Keratinocyte (primary cell): ENCODE measurements at regions not wholly inside any gene's neighbourhood (a gene's known extent, or its start where the extent isn't known, plus 50 kb on each side); places are given as distances from the start of the nearest gene placed in this dataset.

Experiments
- DNase-seq: peaks from one replicate; pipeline ENCODE4 v3.0.0-alpha.2; 2011; ENCODE audit warnings: low read depth, missing footprints, low spot score
- FAIRE-seq: peaks from 2 replicates; lab custom pipeline; 2011; peaks lifted over from hg19 to GRCh38; lab: Jason Lieb, UNC
- H2AFZ ChIP-seq: 2 replicates; pipeline ENCODE4 v1.6.0; 2012; ENCODE audit warnings: low read length, control low read depth, inconsistent platforms; ENCODE audit not compliant: control insufficient read depth
- H3K27ac ChIP-seq: 2 replicates; pipeline ENCODE4 v1.5.1; 2011; ENCODE audit warnings: low read length; ENCODE audit not compliant: control insufficient read depth, insufficient read depth
- H3K27me3 ChIP-seq: 3 replicates; pipeline ENCODE4 v1.6.0; 2011; ENCODE audit warnings: low read length; ENCODE audit not compliant: control insufficient read depth, insufficient read depth; ENCODE audit errors: extremely low read depth
- H3K36me3 ChIP-seq, 2 experiments: 2 replicates in 1 of 2; 3 replicates in 1 of 2; pipeline ENCODE4 v1.5.1; 2011; ENCODE audit warnings: low read length in 2 of 2, mild to moderate bottlenecking in 1 of 2; ENCODE audit not compliant: control insufficient read depth in 2 of 2, insufficient read depth in 2 of 2; ENCODE audit errors: extremely low read depth in 1 of 2
- H3K4me1 ChIP-seq: 3 replicates; pipeline ENCODE4 v1.5.1; 2011; ENCODE audit warnings: low read length; ENCODE audit not compliant: control insufficient read depth, insufficient read depth; ENCODE audit errors: extremely low read depth
- H3K4me2 ChIP-seq: 3 replicates; pipeline ENCODE4 v1.6.0; 2011; ENCODE audit warnings: low read depth, low read length; ENCODE audit not compliant: control insufficient read depth, insufficient read depth; ENCODE audit errors: extremely low read depth
- H3K4me3 ChIP-seq, 3 experiments: fragments of 200-600 bp in 1 of 3; sonication (generic) in 1 of 3; 2 replicates in 2 of 3; 3 replicates in 1 of 3; pipeline ENCODE4 v1.5.1; 2011 to 2016; ENCODE audit warnings: low read length in 3 of 3, mild to moderate bottlenecking in 3 of 3, control low read depth in 2 of 3, inconsistent platforms in 1 of 3, low read depth in 1 of 3, mixed read lengths in 1 of 3, mixed run types in 1 of 3, moderate library complexity in 1 of 3; ENCODE audit not compliant: control insufficient read depth in 2 of 3, insufficient read depth in 2 of 3; ENCODE audit errors: extremely low read depth in 1 of 3
- H3K79me2 ChIP-seq: 2 replicates; pipeline ENCODE4 v1.6.0; 2012; ENCODE audit warnings: low read length; ENCODE audit not compliant: control insufficient read depth, insufficient read depth
- H3K9ac ChIP-seq: 3 replicates; pipeline ENCODE4 v1.6.0; 2011; ENCODE audit warnings: low read length; ENCODE audit not compliant: control insufficient read depth, insufficient read depth; ENCODE audit errors: extremely low read depth
- H3K9me1 ChIP-seq: 3 replicates; pipeline ENCODE4 v1.6.0; 2011; ENCODE audit warnings: low read length; ENCODE audit not compliant: control insufficient read depth, insufficient read depth; ENCODE audit errors: extremely low read depth
- H3K9me3 ChIP-seq: 2 replicates; pipeline ENCODE4 v1.5.1; 2012; ENCODE audit warnings: low read depth, low read length; ENCODE audit not compliant: control insufficient read depth
- H4K20me1 ChIP-seq: 3 replicates; pipeline ENCODE4 v1.6.0; 2011; ENCODE audit warnings: low read length; ENCODE audit not compliant: control insufficient read depth, insufficient read depth; ENCODE audit errors: extremely low read depth
- EZH2 ChIP-seq: IDR thresholded peaks from one replicate; pipeline ENCODE4 v1.6.1; 2012; ENCODE audit warnings: inconsistent platforms, mild to moderate bottlenecking, low read length, moderate library complexity
- dilution Hi-C: fragments of 300-500 bp; cut with MboI; formaldehyde crosslinking; loops from one replicate; pipeline ENCODE4 v1.7.0; 2020; ENCODE audit warnings: low sequenced_read_pairs; ENCODE audit not compliant: extremely low pct_ligation_motif_present
- TF ChIP-seq, protein P1 (sequence below), 3 experiments: IDR thresholded peaks in 1 of 3; conservative IDR thresholded peaks in 1 of 3; optimal IDR thresholded peaks in 1 of 3; 2 replicates in 2 of 3; 3 replicates in 1 of 3; pipeline versions ENCODE3 to v1.5.1; 2011; ENCODE audit warnings: low read length in 3 of 3, mild to moderate bottlenecking in 3 of 3, moderate library complexity in 2 of 3, control low read depth in 1 of 3, inconsistent platforms in 1 of 3; ENCODE audit not compliant: insufficient read depth in 2 of 3; ENCODE audit errors: extremely low read depth in 1 of 3

DNA sequence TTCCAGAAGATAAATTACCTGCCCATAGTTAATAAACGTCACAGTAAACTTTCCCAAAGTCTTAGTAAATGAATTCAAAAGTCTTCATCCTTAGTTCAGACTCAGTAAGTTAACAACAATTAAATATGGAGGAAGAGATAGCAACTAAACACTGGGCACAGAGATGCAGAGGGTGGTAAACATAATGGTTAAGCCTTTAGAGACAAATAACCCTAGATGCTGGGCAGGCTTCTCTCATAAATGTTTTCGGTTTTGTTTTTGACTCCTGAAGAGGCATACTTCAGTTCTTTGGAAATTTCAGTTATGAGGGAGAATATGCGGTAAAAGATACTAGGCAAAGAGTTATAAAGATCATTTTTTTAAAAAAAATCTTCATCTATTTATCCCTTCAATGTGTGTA lies 369.8 kb downstream of the FRK start:
- DNase-seq, result no peak
- Histone ChIP-seq H3K27ac (no peak overlapping the region), H3K9ac (no peak overlapping the region), H4K20me1 (no peaks in the 10 kb centered on the region), H3K4me3 (no peak overlapping the region), H3K79me2 (no peaks in the 10 kb centered on the region), H3K4me2 (no peak overlapping the region), H3K9me3 (no peaks in the 10 kb centered on the region), H3K4me1 (no peaks in the 10 kb centered on the region), H3K9me1 (no peaks in the 10 kb centered on the region), H3K36me3 (no peaks in the 10 kb centered on the region), H2AFZ (no peak overlapping the region), H3K27me3 (no peaks in the 10 kb centered on the region)
- TF ChIP-seq EZH2, result no peak
- TF ChIP-seq, protein P1, sequence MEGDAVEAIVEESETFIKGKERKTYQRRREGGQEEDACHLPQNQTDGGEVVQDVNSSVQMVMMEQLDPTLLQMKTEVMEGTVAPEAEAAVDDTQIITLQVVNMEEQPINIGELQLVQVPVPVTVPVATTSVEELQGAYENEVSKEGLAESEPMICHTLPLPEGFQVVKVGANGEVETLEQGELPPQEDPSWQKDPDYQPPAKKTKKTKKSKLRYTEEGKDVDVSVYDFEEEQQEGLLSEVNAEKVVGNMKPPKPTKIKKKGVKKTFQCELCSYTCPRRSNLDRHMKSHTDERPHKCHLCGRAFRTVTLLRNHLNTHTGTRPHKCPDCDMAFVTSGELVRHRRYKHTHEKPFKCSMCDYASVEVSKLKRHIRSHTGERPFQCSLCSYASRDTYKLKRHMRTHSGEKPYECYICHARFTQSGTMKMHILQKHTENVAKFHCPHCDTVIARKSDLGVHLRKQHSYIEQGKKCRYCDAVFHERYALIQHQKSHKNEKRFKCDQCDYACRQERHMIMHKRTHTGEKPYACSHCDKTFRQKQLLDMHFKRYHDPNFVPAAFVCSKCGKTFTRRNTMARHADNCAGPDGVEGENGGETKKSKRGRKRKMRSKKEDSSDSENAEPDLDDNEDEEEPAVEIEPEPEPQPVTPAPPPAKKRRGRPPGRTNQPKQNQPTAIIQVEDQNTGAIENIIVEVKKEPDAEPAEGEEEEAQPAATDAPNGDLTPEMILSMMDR (optimal IDR thresholded peaks at IDR 0.05 in 1 of 3, IDR thresholded peaks at IDR 0.05 in 1 of 3, conservative IDR thresholded peaks at IDR 0.05 in 1 of 3; ENCODE audit: extremely low read depth in 1 of 3, insufficient read depth in 2 of 3, low read length in 3 of 3), result no peak
- dilution Hi-C loops, result no loop called here
- no peak for FAIRE-seq

DNA sequence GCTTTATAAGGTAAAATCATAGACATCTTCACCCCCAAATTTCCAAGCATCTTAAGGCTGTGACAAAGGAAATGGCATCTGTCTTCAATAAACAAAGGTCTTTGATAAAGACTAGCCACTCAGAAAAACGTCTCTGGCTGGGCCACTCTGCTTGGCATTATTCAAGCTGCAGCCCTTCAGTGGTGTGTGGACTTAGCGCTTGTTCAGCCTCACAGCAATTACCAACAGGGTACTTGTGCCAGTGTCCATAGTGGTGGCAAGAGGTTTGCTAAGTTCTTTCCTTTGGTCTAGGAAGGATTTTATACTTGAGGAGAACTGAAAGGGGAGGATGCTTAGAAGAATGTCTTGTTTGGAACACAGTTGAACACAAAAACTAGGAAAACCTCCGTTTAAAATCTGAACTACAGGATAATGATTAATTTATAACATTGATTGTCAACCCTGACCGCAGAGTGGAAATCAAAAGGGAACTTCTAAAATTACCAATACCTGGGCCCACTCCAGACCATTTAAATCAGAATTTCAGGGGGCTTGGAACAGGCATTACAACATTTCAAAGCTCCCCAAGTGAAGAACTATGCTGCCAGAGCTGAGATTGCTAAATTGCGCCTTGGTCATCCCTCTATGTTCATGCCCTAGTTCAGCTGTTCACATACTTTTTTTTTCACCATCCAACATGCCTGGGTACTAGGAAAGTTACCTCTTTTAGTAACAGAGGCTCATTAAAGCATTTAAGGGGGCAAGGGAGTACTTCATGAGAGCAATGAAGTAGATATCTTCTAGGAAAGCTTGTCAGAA lies 378.5 kb downstream of the FRK start:
- H3K4me2 ChIP-seq, result no peak overlapping the region
- H3K4me3 ChIP-seq, result no peak overlapping the region
- DNase-seq (no peak), FAIRE-seq (no peak)
- no peaks in the 10 kb centered on the region for H3K9me1 ChIP-seq
- no peak overlapping the region for H3K27ac ChIP-seq
- no peak overlapping the region for H3K9ac ChIP-seq
- no peak overlapping the region for H2AFZ ChIP-seq
- H3K79me2 ChIP-seq, result no peaks in the 10 kb centered on the region
- dilution Hi-C loops, result no loop called here
- no peaks in the 10 kb centered on the region for H4K20me1 ChIP-seq
- H3K9me3 ChIP-seq, result no peaks in the 10 kb centered on the region
- no peaks in the 10 kb centered on the region for H3K36me3 ChIP-seq
- H3K27me3 ChIP-seq, result no peaks in the 10 kb centered on the region
- TF ChIP-seq, protein P1 (optimal IDR thresholded peaks at IDR 0.05 in 1 of 3, IDR thresholded peaks at IDR 0.05 in 1 of 3, conservative IDR thresholded peaks at IDR 0.05 in 1 of 3; ENCODE audit: extremely low read depth in 1 of 3, insufficient read depth in 2 of 3, low read length in 3 of 3), result no peak
- no peak for TF ChIP-seq EZH2
- H3K4me1 ChIP-seq, result no peaks in the 10 kb centered on the region
